Astrocyte (in vitro differentiated cells and primary cell): ENCODE measurements at regions not wholly inside any gene's neighbourhood (a gene's known extent, or its start where the extent isn't known, plus 50 kb on each side); places are given as distances from the start of the nearest gene placed in this dataset.
"Not testable (repeated sequence)": the region's sequence is repeated elsewhere in the genome, so short reads cannot be mapped to it uniquely, and the experiment has no call there.

ENCODE experiments used
- EZH2 ChIP-seq: IDR thresholded peaks from 2 replicates; pipeline ENCODE4 v1.6.1; 2012; ENCODE audit warnings: mild to moderate bottlenecking, low read length, inconsistent platforms; ENCODE audit not compliant: insufficient read depth
- TF ChIP-seq, protein P1 (sequence below): IDR thresholded peaks from 2 replicates; pipeline ENCODE4 v1.5.1; 2011; ENCODE audit warnings: low read depth, mild to moderate bottlenecking, inconsistent platforms, low read length, moderate library complexity; ENCODE audit not compliant: insufficient read depth

DNA sequence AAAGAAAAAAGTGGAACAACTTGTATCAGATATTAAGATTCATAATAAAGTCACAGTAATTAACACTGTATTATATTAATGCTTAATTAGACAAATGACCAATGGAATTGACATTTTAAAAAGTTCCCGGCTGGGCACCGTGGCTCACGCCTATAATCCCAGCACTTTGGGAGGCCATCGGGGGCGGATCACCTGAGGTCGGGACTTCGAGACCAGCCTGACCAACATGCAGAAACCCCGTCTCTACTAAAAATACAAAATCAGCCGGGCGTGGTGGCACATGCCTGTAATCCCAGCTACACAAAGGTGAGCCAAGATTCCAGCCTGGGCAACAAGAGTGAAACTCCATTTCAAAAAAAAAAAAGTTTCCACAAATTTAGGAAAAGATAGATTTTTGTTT, 188.9 kb upstream of the TP63 start:
- not testable (repeated sequence) for TF ChIP-seq EZH2
- TF ChIP-seq, protein P1, sequence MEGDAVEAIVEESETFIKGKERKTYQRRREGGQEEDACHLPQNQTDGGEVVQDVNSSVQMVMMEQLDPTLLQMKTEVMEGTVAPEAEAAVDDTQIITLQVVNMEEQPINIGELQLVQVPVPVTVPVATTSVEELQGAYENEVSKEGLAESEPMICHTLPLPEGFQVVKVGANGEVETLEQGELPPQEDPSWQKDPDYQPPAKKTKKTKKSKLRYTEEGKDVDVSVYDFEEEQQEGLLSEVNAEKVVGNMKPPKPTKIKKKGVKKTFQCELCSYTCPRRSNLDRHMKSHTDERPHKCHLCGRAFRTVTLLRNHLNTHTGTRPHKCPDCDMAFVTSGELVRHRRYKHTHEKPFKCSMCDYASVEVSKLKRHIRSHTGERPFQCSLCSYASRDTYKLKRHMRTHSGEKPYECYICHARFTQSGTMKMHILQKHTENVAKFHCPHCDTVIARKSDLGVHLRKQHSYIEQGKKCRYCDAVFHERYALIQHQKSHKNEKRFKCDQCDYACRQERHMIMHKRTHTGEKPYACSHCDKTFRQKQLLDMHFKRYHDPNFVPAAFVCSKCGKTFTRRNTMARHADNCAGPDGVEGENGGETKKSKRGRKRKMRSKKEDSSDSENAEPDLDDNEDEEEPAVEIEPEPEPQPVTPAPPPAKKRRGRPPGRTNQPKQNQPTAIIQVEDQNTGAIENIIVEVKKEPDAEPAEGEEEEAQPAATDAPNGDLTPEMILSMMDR, result not testable (repeated sequence)
